Posterior cingulate gyrus (tissue), 11 donors: ENCODE measurements at regions not wholly inside any gene's neighbourhood (a gene's known extent, or its start where the extent isn't known, plus 50 kb on each side); places are given as distances from the start of the nearest gene placed in this dataset.

Experiments used
- DNase-seq, 10 donors: peaks; one replicate each; pipeline versions ENCODE4 v3.0.0 to v3.0.0-alpha.2; 2020 to 2021; ENCODE audit warnings: mixed read lengths in 3 of 10
- intact Hi-C: fragments of 100-400 bp; cut with DNase I; formaldehyde crosslinking; loops from one replicate; pipeline ENCODE4 v1.15.1; 2023

DNA sequence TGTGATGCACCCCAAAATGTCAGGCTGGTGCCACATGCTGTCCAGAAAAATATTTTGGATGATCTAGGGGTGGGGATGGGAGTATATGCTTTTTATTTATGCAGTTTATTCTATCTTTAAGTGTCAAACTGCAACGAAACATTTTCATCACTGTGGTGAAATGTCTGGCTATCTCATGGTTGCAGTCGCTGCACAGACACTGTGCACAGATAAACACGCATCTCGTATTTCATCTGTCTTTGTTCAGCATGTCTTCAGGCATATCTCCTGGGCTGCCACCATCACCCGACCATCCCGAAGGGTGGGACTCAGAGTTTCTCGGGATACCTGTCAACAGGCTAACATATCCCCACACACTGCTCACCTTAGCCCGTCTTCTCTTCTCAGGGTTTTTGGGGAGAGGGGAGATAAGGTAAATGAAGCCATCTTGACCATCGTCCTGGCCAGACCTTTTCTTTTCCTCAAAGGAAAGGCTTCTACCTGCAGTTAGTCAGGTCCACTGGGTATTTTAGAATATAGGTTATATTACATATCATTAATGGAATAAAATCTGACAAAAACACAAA lies 80.7 kb upstream of the NABP1 start:
- DNase-seq, result no peak
- intact Hi-C loops, result no loop called here

DNA sequence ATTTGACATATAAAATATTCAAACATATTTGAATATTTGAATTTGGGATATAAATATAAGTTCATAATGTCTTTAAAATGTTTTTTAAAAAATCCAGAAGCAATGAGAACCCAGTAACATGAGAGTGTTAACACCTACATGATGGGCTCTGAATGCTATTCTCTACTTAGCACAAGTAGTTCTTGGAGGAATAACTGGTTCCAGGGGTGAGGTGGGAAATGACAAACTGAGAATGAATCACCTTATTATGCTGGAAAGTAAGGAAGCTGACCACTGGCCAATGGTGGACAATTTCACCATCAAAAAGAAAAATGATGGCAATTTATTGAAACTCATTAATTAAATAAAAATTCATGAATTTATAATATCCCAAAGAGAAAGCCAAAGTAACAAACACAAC lies 79.6 kb upstream of the NABP1 start:
- intact Hi-C loops, result no loop called here

DNA sequence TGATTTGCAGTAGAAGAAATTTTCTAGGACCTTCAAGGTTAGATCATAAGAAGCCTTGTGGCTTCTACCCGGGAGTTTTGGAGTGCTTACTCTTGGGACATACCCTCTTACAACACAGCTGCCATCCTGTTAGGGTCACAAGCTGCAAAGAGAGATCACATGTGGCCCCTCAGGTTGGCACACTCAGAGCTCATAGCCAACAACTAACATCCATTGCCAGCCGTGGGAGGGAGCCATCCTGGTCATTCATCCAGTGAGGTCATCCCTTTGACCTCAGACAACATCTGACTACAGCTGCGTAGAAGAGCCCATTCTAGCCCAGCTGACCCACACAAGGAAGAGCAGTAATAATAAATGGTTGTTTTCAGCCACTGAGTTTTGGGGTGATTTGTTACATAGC lies 76.9 kb upstream of the NABP1 start:
- DNase-seq, result no peak
- intact Hi-C loops, result no loop called here

More for the DNA sequence above, 79.6 kb upstream of the NABP1 start:
- DNase-seq, result no peak

DNA sequence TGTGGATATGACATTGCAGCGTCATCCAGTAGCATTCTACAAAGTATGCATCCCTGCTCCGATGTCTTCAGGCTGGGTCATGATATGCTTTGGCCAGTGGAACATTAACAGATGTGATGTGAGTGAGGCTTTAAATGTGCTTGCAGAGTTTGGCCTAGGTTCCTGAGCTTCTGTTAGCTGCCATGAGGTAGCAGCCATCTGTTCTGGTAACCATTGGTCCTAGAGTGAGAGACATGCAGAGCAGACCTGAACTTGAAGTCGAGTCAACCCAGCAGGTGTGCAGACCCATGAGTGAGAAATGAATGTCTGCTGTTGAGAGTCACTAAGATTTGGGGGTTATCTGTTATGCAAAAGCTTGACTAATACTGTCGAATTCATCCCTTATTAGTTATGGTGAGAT lies 73.8 kb upstream of the NABP1 start:
- intact Hi-C loops, result no loop called here
- no peak for DNase-seq

DNA sequence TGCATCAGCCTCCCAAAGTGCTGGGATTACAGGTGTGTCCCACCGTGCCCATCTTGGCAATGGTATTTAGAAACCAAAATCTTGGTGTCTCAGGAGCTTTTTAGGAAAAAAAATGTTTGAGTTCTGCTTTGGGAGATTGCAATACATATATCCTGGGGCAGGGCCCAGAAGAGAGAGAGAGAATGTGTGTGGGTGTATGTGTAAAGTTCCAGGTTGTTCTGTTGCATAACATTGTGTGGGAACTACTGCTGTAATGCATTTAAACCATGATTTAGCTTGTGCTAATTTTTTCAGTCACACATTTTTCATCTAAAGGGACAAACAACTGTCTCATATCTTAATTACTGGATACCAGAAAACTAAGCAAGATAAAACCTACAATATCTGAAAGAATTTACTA lies 70.8 kb upstream of the NABP1 start:
- intact Hi-C loops, result no loop called here
- DNase-seq, result no peak

DNA sequence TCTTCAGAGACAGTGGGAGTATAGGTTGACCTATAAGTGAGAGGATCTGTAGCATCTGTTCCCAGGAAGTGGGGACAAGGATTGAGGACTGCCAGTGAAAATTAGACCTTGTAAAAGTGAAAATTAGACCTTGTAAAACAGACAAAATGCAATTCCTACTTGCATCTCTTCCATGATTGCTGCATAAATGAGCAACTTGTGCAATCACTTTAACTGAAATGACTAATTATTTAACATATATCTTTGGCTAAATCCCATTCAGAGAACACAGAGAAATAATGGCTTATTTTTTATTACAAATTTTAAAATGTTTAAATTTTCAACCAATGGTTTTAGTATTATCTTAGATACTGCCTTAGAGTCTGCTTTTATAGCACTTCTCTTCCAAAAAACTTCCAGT lies 67.2 kb upstream of the NABP1 start:
- intact Hi-C loops, result no loop called here

DNA sequence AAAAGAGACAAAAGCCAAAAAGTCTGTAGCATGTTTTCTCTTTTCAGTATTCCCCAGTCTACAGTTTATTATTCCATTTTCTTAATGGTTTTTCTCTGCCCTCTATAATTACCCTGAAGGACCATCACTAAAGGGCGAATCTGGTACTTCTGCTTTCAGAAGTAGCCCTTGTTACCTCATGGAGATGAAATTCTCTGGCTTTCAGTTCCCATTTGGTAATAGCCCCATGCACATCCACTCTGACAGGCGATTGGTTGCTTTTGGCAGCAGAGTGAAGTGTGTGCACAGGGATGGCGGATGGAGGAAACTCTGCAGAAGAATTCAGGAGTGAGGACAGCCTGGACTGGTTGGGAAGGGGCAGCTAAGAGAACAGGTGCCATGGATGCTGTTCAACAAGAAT lies 66.3 kb upstream of the NABP1 start:
- intact Hi-C loops, result no loop called here
- DNase-seq, result no peak

More for the DNA sequence above, 67.2 kb upstream of the NABP1 start:
- DNase-seq, result no peak

DNA sequence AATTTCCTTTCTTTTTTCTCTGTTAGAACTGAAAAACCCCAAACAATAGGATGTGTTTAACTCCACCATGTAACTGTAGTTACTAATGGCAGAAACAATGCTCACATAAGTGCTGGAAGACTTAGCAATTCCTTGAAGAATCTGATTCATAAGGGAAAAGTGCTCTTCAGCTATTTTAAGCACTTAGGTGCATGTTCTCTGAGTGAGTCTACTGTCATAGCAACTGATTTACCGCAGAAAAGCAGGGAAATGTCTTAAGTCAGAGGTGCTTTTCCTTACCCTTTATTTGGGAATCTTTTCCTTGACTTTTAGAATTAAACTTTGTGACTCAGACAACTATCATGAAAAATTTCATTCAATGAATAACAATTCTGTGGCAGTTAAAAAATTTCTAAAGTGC lies 65.4 kb upstream of the NABP1 start:
- intact Hi-C loops, result no loop called here
- no peak for DNase-seq

DNA sequence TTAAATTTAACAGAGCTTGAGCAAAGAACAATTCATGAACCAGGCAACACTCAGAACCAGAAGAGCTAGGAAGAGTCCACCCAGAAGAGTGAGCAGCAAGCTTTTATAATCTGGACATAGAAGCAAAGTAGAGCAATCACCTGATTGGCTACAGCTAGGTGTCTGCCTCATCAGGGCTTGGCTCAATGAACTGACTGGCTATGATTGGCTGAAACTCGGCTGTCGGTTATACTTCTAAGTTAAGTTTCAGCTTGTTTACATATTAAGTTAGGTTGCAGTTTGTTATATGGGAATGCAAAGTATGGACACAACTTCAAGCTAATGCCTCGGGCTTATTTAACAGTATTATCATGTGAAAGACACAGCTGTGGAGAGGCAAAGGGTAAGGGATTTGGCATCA lies 63.2 kb upstream of the NABP1 start:
- intact Hi-C loops, result no loop called here
- DNase-seq, result no peak

DNA sequence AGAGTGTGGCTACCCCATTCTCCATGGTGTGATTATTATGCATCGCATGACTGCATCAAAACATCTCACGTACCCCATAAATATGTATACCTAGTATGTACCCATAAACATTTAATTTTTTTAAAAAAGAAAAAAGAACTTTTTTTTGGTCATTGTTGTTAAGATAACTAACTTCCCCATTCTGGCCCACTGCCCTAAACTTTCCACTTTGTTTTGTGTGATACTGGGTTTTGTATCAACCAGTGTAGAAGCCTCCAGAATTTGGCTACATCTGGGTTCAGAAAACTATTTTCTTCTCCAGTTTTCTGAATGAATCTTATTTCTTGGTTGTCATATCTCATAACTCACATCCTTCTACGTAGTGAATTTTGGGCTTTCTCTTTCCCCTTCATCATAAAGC lies 62.3 kb upstream of the NABP1 start:
- no peak for DNase-seq
- intact Hi-C loops, result no loop called here

DNA sequence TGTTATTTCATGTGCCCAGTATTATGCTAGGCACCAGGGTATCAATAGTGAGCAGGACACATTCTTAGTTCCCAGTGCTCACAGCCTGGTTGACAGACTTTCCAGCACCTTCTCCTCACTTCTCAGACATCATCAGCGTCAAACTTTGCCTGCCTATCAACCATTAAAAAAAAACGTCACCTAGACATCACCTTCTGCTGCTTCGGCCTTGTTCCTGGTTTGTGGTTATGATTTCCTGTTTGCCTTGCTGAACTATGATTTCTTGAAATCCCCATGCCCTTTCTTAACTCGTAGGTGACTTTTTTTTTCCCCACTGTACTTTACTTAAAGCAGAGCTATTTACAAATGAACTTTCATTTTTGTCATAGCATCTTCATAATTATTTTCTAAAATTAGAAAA lies 60.4 kb upstream of the NABP1 start:
- DNase-seq, result no peak
- intact Hi-C loops, result no loop called here

DNA sequence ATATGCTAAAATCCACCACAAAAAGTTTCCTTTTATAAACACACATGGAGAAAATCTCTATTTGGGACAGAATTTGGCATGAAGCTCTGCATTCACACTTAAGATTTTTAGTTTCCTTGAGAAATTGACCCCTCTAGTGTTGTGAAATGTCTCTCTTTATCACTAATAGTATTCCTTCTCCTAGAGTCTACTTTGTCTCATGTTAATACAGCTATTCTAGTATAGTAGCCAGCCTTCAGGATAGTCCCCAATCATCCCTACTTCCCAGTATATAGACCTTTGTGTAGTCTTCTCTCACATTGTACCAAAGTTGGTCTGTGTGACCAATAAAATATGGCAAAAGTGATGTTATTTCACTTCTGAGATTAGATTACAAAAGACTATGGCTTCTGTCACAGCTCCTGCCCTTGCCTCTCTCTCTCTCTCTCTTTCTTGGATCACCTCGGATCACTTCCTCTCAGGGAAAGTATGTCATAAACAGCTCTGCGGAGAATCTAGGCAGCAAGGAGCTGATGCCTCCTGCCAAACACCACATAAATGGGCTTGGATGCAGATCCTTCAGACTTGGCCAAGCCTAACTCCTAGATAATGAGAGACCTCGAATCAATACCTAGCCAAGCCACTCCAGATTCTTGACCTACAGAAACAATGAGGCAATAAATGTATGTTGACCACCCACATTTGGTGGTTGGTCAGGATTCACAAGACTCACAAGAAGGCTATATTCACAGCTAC lies 59.7 kb upstream of the NABP1 start:
- no peak for DNase-seq
- intact Hi-C loops, result no loop called here

DNA sequence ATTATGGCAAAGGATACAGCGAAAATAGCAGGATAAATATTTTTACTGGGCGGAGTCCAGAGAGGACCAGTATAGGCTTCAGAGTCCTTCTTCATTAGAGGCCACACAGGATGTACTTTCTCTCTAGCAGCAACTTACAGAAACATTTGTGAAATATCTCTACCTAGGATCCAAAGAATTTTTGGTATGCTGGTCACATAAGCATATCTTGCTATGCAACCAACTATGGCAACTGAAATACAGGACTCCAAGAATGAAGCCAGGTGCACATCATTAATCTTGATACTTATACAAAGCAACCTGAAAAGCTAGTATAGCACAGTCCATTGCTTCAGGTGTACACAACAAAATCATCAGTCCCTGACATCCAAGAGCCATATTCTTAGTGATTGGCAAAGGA lies 59.1 kb upstream of the NABP1 start:
- intact Hi-C loops, result no loop called here
- no peak for DNase-seq

DNA sequence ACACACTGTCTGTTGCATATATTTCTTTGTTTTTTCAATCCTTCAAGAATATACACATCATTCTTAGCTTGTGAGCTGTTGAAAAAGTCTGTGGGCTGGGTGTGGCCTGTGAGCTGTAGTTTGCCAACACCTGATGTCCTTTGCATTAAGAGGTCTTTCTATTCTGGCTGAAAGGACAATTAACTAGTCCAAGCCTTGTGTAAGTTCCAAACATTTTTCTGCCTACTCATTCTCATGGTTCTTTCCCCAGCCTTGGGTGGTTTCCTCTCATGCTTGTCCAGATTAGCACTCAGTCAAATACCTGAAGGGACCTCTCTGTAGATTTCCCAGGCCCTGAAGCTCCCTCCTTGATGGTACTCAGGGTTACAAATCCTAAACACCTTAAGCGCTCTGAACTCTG lies 57.8 kb upstream of the NABP1 start:
- intact Hi-C loops, result no loop called here
- DNase-seq, result no peak

DNA sequence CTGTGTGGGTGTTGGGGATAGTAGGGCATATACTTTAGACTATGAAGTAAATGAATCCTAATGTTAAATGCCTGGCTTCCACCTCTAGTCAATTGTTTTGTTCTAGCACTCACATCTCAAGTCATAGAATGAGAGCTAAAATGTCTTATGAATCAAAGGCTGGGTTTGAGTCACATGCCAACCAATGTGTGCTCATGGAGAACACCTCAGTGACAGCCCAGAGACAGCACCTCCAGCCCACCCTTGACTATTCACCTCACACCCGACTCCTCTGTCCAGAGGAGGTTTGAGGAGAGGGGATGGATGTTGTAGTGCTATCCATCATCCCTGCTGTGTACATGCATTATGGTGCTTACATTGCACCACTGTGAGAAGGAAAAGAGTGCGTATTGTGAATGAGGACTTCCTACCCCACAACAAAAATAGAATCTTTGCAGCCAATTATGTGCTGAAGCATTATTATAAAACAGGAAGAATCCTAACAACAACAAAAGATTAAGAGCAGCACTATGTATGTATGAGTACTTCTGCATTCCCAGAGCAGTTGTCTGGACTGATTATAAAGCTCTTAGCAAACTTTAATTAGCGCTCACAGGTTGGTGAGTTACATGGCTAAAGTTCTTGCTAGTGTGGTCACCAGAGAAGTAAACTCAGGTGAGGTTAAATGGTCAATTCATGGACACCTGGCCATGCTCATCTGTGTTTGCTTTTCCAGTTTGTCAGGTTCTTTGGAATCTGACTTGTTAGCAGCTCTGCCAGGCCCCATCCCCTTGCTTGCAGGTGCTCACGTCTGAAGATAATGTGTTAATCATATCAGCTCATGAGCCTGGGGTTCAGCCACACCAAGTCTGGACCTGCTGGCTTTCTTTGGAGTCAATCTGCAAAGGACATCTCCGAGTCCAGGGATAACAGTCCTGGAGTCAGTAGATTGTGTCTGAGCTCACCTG lies 55.3 kb upstream of the NABP1 start:
- no peak for DNase-seq
- intact Hi-C loops, result no loop called here

DNA sequence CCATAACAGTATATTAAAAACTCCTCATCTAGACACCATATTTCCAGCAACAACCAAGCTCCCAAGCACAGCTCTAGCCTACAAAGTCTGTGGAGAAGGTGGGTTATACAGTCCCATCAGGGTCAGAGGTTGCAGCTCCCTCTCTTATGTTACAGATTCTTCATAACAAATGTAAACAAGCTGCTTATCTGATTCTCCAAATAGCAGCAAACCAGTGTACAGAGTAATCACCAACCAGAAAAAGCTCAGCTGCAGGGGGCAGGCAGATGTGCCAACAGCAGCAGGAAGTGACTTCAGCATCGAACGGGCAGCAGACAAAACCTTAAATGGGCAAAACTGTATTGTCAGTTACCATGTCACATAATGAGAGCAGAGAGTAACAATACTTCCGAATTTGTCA lies 52.9 kb upstream of the NABP1 start:
- DNase-seq, result no peak
- intact Hi-C loops, result no loop called here

DNA sequence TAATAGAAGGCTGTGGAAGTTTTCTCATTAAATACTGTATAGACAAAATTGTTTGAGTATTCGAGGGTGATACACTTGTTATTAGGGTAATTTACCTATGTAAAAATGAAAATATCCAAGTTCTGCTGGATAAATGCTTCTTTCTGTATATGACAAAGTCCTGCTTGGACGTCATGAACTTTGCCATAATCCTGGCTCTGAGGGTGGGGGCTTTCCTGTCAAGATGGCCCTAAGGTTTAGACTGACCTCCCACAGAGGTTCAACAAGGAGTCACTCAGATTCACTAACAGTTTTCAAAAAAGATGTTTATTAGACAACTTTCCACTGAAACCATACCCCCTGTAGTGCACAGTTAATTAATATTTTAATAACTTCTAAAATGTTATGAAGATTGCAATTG lies 52.5 kb upstream of the NABP1 start:
- DNase-seq, result no peak
- intact Hi-C loops, result no loop called here

DNA sequence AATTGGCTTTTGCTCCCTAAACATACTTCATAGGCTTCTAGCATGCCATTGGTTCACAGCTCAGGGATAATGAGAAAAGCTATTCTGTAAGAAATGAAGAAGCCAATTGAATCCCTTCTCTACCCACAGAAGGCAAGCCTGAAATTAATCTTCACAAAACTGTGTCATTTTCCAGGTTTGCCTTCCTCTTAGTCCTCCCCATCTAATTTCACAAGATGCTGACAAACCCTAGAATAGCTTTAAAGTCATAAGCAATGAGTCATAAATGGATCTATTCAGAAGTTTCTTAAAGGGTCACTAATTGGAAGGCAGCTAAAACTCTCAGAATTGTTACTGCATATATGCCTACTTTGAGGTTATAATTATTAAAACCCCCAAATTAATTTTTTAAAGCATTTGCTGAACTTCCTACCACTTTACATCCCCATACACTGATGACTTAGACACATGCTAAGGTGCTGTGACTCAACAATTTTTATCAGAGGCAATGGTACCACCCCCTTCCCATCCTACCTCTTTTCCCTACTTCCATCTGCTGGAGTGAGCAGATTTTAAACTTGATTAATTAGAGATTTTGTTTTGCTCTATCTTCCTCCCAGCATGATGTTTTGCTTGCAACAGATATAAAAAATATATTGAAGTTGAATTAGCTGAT lies 51.3 kb upstream of the NABP1 start:
- DNase-seq, result no peak
- intact Hi-C loops, result no loop called here

DNA sequence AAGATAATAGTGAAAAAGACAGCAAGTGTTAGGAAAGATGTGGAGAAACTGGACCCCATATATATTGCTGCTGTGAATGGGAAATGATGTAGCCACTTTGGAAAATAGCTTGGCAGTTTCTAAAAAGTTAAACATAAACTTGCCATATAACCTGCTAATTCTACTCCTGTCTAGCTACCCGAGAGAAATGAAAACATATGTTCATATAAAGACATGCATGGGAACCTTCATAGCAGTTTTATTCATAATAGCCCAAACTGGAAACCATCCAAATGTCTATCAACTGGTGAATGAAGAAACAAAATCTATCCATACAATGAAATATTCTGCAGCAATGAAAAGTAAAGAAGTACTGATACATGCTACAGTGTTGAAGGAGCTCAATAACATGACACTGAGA lies 50.4 kb upstream of the NABP1 start:
- intact Hi-C loops, result no loop called here
- DNase-seq, result no peak
